Endothelial cell (in vitro differentiated cells): ENCODE measurements at regions not wholly inside any gene's neighbourhood (a gene's known extent, or its start where the extent isn't known, plus 50 kb on each side); places are given as distances from the start of the nearest gene placed in this dataset.

Experiments used
- DNase-seq: peaks from one replicate; pipeline ENCODE4 v3.0.0; 2021; ENCODE audit warnings: low spot score
- H3K27ac Mint-ChIP-seq: one replicate; pipeline ENCODE4 v1.8.0; 2021; ENCODE audit warnings: mixed read lengths, inconsistent platforms; ENCODE audit not compliant: unreplicated experiment
- H3K27me3 Mint-ChIP-seq: one replicate; pipeline ENCODE4 v1.8.0; 2021; ENCODE audit warnings: mild to moderate bottlenecking, moderate library complexity, mixed read lengths, inconsistent platforms; ENCODE audit not compliant: unreplicated experiment
- H3K36me3 Mint-ChIP-seq: one replicate; pipeline ENCODE4 v1.8.0; 2021; ENCODE audit warnings: mild to moderate bottlenecking, low read depth, mixed read lengths, inconsistent platforms; ENCODE audit not compliant: unreplicated experiment
- H3K4me1 Mint-ChIP-seq: one replicate; pipeline ENCODE4 v1.8.0; 2021; ENCODE audit warnings: mild to moderate bottlenecking, mixed read lengths, inconsistent platforms; ENCODE audit not compliant: unreplicated experiment
- H3K4me3 Mint-ChIP-seq: one replicate; pipeline ENCODE4 v1.8.0; 2021; ENCODE audit warnings: mild to moderate bottlenecking, mixed read lengths, inconsistent platforms; ENCODE audit not compliant: unreplicated experiment
- H3K9me3 Mint-ChIP-seq: one replicate; pipeline ENCODE4 v1.8.0; 2021; ENCODE audit warnings: mixed read lengths, inconsistent platforms; ENCODE audit not compliant: unreplicated experiment
- CTCF ChIP-seq: fragments of 200-600 bp; sonication (generic); IDR thresholded peaks from one replicate; pipeline ENCODE4 v1.5.0; 2021; ENCODE audit warnings: antibody characterized with exemption; ENCODE audit not compliant: unreplicated experiment

GRCh38 chr7:130938661-130939060, 204.7 kb upstream of the KLF14 start:
- Mint-ChIP-seq H3K36me3 (no peaks in the 10 kb centered on the region), H3K4me3 (no peak overlapping the region), H3K4me1 (no peaks in the 10 kb centered on the region), H3K27ac (no peak overlapping the region), H3K9me3 (no peaks in the 10 kb centered on the region), H3K27me3 (peaks cover 4% of the 10 kb centered on the region)
- no peak for DNase-seq
- no peak for TF ChIP-seq CTCF

- Mint-ChIP-seq H3K9me3 (no peaks in the 10 kb centered on the region), H3K36me3 (no peaks in the 10 kb centered on the region), H3K27ac (no peak overlapping the region), H3K4me1 (no peaks in the 10 kb centered on the region), H3K27me3 (peaks cover 4% of the 10 kb centered on the region), H3K4me3 (no peak overlapping the region)
- no peak for DNase-seq
- TF ChIP-seq CTCF = no peak
These were observed 205.5 kb upstream of the KLF14 start for GRCh38 chr7:130939321-130940095.

- TF ChIP-seq CTCF = no peak
- Mint-ChIP-seq H3K27ac (no peak overlapping the region), H3K4me1 (no peaks in the 10 kb centered on the region), H3K4me3 (no peak overlapping the region), H3K27me3 (peaks cover 4% of the 10 kb centered on the region), H3K9me3 (no peaks in the 10 kb centered on the region), H3K36me3 (no peaks in the 10 kb centered on the region)
- no peak for DNase-seq
These were observed 206.3 kb upstream of the KLF14 start for GRCh38 chr7:130940326-130940725.

GRCh38 chr7:130940907-130941306, 206.9 kb upstream of the KLF14 start:
- no peak for DNase-seq
- Mint-ChIP-seq H3K4me1 (no peaks in the 10 kb centered on the region), H3K4me3 (no peak overlapping the region), H3K9me3 (no peaks in the 10 kb centered on the region), H3K27me3 (peaks cover 4% of the 10 kb centered on the region), H3K36me3 (no peaks in the 10 kb centered on the region), H3K27ac (no peak overlapping the region)
- no peak for TF ChIP-seq CTCF

GRCh38 chr7:130941322-130942210, 207.6 kb upstream of the KLF14 start:
- H3K27me3 Mint-ChIP-seq = peaks cover 4% of the 10 kb centered on the region
- no peaks in the 10 kb centered on the region for H3K9me3 Mint-ChIP-seq
- DNase-seq = no peak
- H3K4me3 Mint-ChIP-seq = no peak overlapping the region
- H3K36me3 Mint-ChIP-seq = no peaks in the 10 kb centered on the region
- H3K27ac Mint-ChIP-seq = no peak overlapping the region
- no peak for TF ChIP-seq CTCF
- no peaks in the 10 kb centered on the region for H3K4me1 Mint-ChIP-seq
